Tibial nerve (tissue), 4 donors: ENCODE measurements at regions not wholly inside any gene's neighbourhood (a gene's known extent, or its start where the extent isn't known, plus 50 kb on each side); places are given as distances from the start of the nearest gene placed in this dataset.

Experiments used
- EP300 ChIP-seq, 2 donors: sonication (generic); formaldehyde crosslinking; IDR thresholded peaks; one replicate each; pipeline ENCODE4 v1.6.1; 2017; ENCODE audit warnings: antibody characterized with exemption in 2 of 2, mild to moderate bottlenecking in 1 of 2
- POLR2A ChIP-seq, 2 donors: fragments of 450-650 bp; IDR thresholded peaks; one replicate each; pipeline ENCODE4 v1.6.1; 2017; ENCODE audit warnings: antibody characterized with exemption in 2 of 2, mild to moderate bottlenecking in 2 of 2, moderate library complexity in 2 of 2
- TF ChIP-seq, protein P1 (sequence below), 5 experiments: fragments of 200-600 bp in 3 of 5; fragments of 450-650 bp in 2 of 5; sonication (generic) in 3 of 5; IDR thresholded peaks; one replicate each; pipeline ENCODE4 v1.5.1; 2016 to 2019; ENCODE audit warnings: antibody characterized with exemption in 5 of 5, mild to moderate bottlenecking in 3 of 5, moderate library complexity in 2 of 5

- TF ChIP-seq, protein P1, sequence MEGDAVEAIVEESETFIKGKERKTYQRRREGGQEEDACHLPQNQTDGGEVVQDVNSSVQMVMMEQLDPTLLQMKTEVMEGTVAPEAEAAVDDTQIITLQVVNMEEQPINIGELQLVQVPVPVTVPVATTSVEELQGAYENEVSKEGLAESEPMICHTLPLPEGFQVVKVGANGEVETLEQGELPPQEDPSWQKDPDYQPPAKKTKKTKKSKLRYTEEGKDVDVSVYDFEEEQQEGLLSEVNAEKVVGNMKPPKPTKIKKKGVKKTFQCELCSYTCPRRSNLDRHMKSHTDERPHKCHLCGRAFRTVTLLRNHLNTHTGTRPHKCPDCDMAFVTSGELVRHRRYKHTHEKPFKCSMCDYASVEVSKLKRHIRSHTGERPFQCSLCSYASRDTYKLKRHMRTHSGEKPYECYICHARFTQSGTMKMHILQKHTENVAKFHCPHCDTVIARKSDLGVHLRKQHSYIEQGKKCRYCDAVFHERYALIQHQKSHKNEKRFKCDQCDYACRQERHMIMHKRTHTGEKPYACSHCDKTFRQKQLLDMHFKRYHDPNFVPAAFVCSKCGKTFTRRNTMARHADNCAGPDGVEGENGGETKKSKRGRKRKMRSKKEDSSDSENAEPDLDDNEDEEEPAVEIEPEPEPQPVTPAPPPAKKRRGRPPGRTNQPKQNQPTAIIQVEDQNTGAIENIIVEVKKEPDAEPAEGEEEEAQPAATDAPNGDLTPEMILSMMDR (IDR thresholded peaks at IDR 0.05), result no peak
- TF ChIP-seq EP300 (IDR thresholded peaks at IDR 0.05), result no peak
- no peak for TF ChIP-seq POLR2A (IDR thresholded peaks at IDR 0.05)
Observed at GRCh38 chr4:182000077-182000476, 243.1 kb upstream of the TENM3 start.
